ENCODE measurements at regions not wholly inside any gene's neighbourhood (a gene's known extent, or its start where the extent isn't known, plus 50 kb on each side); places are given as distances from the start of the nearest gene placed in this dataset.

GRCh38 chr2:20531633-20532262, 84.9 kb downstream of the RHOB start:
- H3K4me3 Mint-ChIP-seq (ENCODE audit: unreplicated experiment), result no peak overlapping the region
- peaks cover 11% of the 10 kb centered on the region for H3K4me1 Mint-ChIP-seq (ENCODE audit: low read depth, unreplicated experiment)
- no peaks in the 10 kb centered on the region for H3K36me3 Mint-ChIP-seq (ENCODE audit: unreplicated experiment)
- TF ChIP-seq CTCF (IDR thresholded peaks at IDR 0.05; ENCODE audit: partially characterized antibody, unreplicated experiment), result no peak
- peaks cover 3% of the 10 kb centered on the region for H3K27me3 Mint-ChIP-seq (ENCODE audit: unreplicated experiment)
- peaks cover 2% of the 10 kb centered on the region for H3K9me3 Mint-ChIP-seq (ENCODE audit: unreplicated experiment)
- DNase-seq, result no peak
- H3K27ac Mint-ChIP-seq (ENCODE audit: unreplicated experiment), result no peak overlapping the region

GRCh38 chr2:20532634-20533437, 86.0 kb downstream of the RHOB start:
- H3K27me3 Mint-ChIP-seq (ENCODE audit: unreplicated experiment), result peaks cover 3% of the 10 kb centered on the region
- no peaks in the 10 kb centered on the region for H3K36me3 Mint-ChIP-seq (ENCODE audit: unreplicated experiment)
- no peak for TF ChIP-seq CTCF (IDR thresholded peaks at IDR 0.05; ENCODE audit: partially characterized antibody, unreplicated experiment)
- no peak for DNase-seq
- peaks cover 2% of the 10 kb centered on the region for H3K9me3 Mint-ChIP-seq (ENCODE audit: unreplicated experiment)
- H3K4me3 Mint-ChIP-seq (ENCODE audit: unreplicated experiment), result no peak overlapping the region
- no peak overlapping the region for H3K27ac Mint-ChIP-seq (ENCODE audit: unreplicated experiment)
- H3K4me1 Mint-ChIP-seq (ENCODE audit: low read depth, unreplicated experiment), result peaks cover 19% of the 10 kb centered on the region

GRCh38 chr2:20533993-20534622, 87.2 kb downstream of the RHOB start:
- Mint-ChIP-seq H3K27ac (ENCODE audit: unreplicated experiment) (no peak overlapping the region), H3K9me3 (ENCODE audit: unreplicated experiment) (peaks cover 4% of the 10 kb centered on the region), H3K36me3 (ENCODE audit: unreplicated experiment) (no peaks in the 10 kb centered on the region), H3K4me3 (ENCODE audit: unreplicated experiment) (no peak overlapping the region), H3K27me3 (ENCODE audit: unreplicated experiment) (peaks cover 3% of the 10 kb centered on the region), H3K4me1 (ENCODE audit: low read depth, unreplicated experiment) (peaks cover 25% of the 10 kb centered on the region)
- TF ChIP-seq CTCF (IDR thresholded peaks at IDR 0.05; ENCODE audit: partially characterized antibody, unreplicated experiment), result no peak
- no peak for DNase-seq

- Mint-ChIP-seq H3K4me1 (ENCODE audit: low read depth, unreplicated experiment) (peaks cover 25% of the 10 kb centered on the region), H3K27me3 (ENCODE audit: unreplicated experiment) (peaks cover 3% of the 10 kb centered on the region), H3K27ac (ENCODE audit: unreplicated experiment) (no peak overlapping the region), H3K4me3 (ENCODE audit: unreplicated experiment) (no peak overlapping the region), H3K9me3 (ENCODE audit: unreplicated experiment) (peaks cover 2% of the 10 kb centered on the region), H3K36me3 (ENCODE audit: unreplicated experiment) (no peaks in the 10 kb centered on the region)
- no peak for DNase-seq
- TF ChIP-seq CTCF (IDR thresholded peaks at IDR 0.05; ENCODE audit: partially characterized antibody, unreplicated experiment), result no peak
These were observed 88.3 kb downstream of the RHOB start for GRCh38 chr2:20534913-20535801.
